HEK293T (cell line): ENCODE measurements at regions not wholly inside any gene's neighbourhood (a gene's known extent, or its start where the extent isn't known, plus 50 kb on each side); places are given as distances from the start of the nearest gene placed in this dataset.
A peak's percentile ranks its signal among the peaks of the same experiment; 100 is the strongest.

Experiments used
- CTCF ChIA-PET: fragments of 350-600 bp; formaldehyde crosslinking; extraction: SDS; loops from one replicate; lab custom pipeline; 2021; ENCODE audit warnings: antibody characterized with exemption, inconsistent platforms; lab: Yijun Ruan, JAX
- POLR2A ChIA-PET: fragments of 350-600 bp; formaldehyde crosslinking; extraction: SDS; loops from one replicate; lab custom pipeline; 2020; ENCODE audit warnings: antibody characterized with exemption, inconsistent platforms; lab: Yijun Ruan, JAX
- DNase-seq: peaks from one replicate; pipeline ENCODE4 v3.0.0; 2012; ENCODE audit warnings: mixed read lengths; ENCODE audit errors: extremely low spot score
- ARNT ChIP-seq: fragments of 450-650 bp; IDR thresholded peaks from 2 replicates; pipeline ENCODE4 v1.6.1; 2017; ENCODE audit warnings: mild to moderate bottlenecking
- BHLHE40 ChIP-seq: fragments of 450-650 bp; IDR thresholded peaks from 2 replicates; pipeline ENCODE4 v1.6.1; 2016; ENCODE audit warnings: mild to moderate bottlenecking, moderate library complexity, borderline replicate concordance
- CTBP1 ChIP-seq: fragments of 450-650 bp; IDR thresholded peaks from 2 replicates; pipeline ENCODE4 v1.6.1; 2016; ENCODE audit warnings: borderline replicate concordance
- ELF4 ChIP-seq: fragments of 450-650 bp; IDR thresholded peaks from 2 replicates; pipeline ENCODE4 v1.6.1; 2017; ENCODE audit warnings: antibody characterized with exemption
- FOXA1 ChIP-seq: fragments of 450-650 bp; IDR thresholded peaks from 2 replicates; pipeline ENCODE4 v1.6.1; 2016; ENCODE audit warnings: mild to moderate bottlenecking
- FOXK2 ChIP-seq: fragments of 450-650 bp; IDR thresholded peaks from 2 replicates; pipeline ENCODE4 v1.6.1; 2016; ENCODE audit warnings: mild to moderate bottlenecking
- FOXM1 ChIP-seq: fragments of 450-650 bp; IDR thresholded peaks from 2 replicates; pipeline ENCODE4 v1.6.1; 2017; ENCODE audit warnings: mild to moderate bottlenecking, borderline replicate concordance
- HDGF ChIP-seq: fragments of 450-650 bp; IDR thresholded peaks from 2 replicates; pipeline ENCODE4 v1.6.1; 2017; ENCODE audit warnings: antibody characterized with exemption, borderline replicate concordance
- L3MBTL2 ChIP-seq: fragments of 450-650 bp; conservative IDR thresholded peaks from 2 replicates; pipeline ENCODE4 v1.6.1; 2016; ENCODE audit warnings: mild to moderate bottlenecking
- LEF1 ChIP-seq: fragments of 450-650 bp; IDR thresholded peaks from 2 replicates; pipeline ENCODE4 v1.6.1; 2017; ENCODE audit warnings: mild to moderate bottlenecking, borderline replicate concordance
- NFRKB ChIP-seq: fragments of 450-650 bp; IDR thresholded peaks from 2 replicates; pipeline ENCODE4 v1.6.1; 2016; ENCODE audit warnings: mild to moderate bottlenecking, moderate library complexity
- SP1 ChIP-seq: fragments of 450-650 bp; IDR thresholded peaks from 2 replicates; pipeline ENCODE4 v1.6.1; 2017
- SUZ12 ChIP-seq: fragments of 450-650 bp; IDR thresholded peaks from 2 replicates; pipeline ENCODE4 v1.6.1; 2016; ENCODE audit warnings: mild to moderate bottlenecking
- TARDBP ChIP-seq: fragments of 450-650 bp; IDR thresholded peaks from 2 replicates; pipeline ENCODE4 v1.6.1; 2016
- ZNF384 ChIP-seq: fragments of 450-650 bp; IDR thresholded peaks from 2 replicates; pipeline ENCODE4 v1.6.1; 2016
- TF ChIP-seq, protein P1 (sequence below): fragments of 450-650 bp; IDR thresholded peaks from 2 replicates; pipeline ENCODE4 v1.6.1; 2016

DNA sequence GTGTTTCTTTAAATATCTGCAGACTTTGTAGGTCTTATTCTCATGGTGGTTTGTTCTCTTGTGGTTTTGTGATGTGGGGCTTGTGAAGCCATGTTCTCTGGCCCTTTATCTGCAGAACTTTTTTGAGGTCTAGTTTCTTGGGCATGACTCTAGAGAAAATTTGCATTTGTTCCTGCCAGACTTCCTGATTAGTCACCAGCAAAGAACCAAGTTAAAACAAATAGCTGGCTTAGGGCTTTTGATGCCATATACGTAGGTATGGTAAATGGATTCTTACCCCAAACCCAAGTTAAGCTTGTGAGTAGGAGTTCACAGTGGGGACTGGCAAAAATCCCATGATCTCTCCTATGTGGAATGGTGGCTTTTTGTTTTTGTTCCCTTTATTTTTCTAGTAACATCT is 68.7 kb upstream of the IRX3 start:
- no peak for TF ChIP-seq LEF1
- TF ChIP-seq CTBP1, result no peak
- no peak for TF ChIP-seq HDGF
- TF ChIP-seq SUZ12, result no peak
- TF ChIP-seq FOXM1, result no peak
- no peak for TF ChIP-seq NFRKB
- no peak for TF ChIP-seq FOXK2
- no peak for TF ChIP-seq ARNT
- TF ChIP-seq FOXA1, result no peak
- TF ChIP-seq BHLHE40, result no peak
- no peak for TF ChIP-seq TARDBP
- TF ChIP-seq ZNF384, result no peak
- TF ChIP-seq, protein P1, sequence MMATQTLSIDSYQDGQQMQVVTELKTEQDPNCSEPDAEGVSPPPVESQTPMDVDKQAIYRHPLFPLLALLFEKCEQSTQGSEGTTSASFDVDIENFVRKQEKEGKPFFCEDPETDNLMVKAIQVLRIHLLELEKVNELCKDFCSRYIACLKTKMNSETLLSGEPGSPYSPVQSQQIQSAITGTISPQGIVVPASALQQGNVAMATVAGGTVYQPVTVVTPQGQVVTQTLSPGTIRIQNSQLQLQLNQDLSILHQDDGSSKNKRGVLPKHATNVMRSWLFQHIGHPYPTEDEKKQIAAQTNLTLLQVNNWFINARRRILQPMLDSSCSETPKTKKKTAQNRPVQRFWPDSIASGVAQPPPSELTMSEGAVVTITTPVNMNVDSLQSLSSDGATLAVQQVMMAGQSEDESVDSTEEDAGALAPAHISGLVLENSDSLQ, result no peak
- TF ChIP-seq SP1, result no peak
- no peak for TF ChIP-seq L3MBTL2
- TF ChIP-seq ELF4, result no peak
- CTCF ChIA-PET, result no interaction called here

DNA sequence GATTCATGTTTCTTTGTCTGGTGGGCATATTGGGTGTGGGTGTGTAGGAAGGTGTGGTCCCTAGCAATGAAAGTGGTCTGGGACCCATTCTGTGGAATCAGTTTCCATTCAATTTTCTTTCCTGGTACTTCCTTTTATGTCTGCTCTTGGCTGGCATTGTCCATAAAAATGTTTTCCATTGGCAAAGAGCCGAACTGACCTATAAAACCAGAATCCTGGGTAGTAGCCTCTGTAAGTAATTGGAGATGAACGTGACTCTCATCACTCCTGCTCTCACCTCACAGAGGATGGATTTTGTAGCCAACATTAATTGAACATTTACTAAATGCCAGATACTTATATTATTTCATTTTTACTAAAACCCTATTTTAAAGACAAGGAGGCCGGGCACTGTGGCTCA is 66.5 kb upstream of the IRX3 start:
- DNase-seq, result no peak
- CTCF ChIA-PET, result no interaction called here
- POLR2A ChIA-PET, result no interaction called here
- TF ChIP-seq FOXK2 (no peak), ZNF384 (no peak), SUZ12 (no peak), ARNT (no peak), CTBP1 (no peak), LEF1 (no peak), TARDBP (no peak)
- TF ChIP-seq, protein P1, result no peak

More for the DNA sequence above, 68.7 kb upstream of the IRX3 start:
- POLR2A ChIA-PET, result no interaction called here
- no peak for DNase-seq

DNA sequence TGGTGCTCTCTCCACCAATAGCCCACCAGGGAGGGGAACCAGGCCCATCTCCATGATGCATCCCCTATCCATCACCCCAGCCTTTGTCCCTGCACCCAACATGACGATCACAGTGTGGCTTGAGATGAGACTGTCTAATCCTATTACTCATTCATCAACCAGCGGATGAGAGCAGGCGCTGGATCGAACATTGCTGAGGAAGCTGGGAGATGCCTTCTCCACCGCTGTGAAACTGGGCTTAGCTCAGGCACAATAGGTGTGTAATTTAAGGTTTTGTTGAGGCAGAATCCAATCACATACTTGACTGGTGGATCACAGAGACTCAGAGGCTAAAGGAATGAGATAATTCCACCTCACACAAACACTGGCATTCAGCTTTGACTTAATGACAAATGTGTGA is 64.6 kb upstream of the IRX3 start:
- ChIA-PET POLR2A (interaction anchor here (1.2 kb wide), 1 partner anchor 9 kb away, joined by 6 read pairs; no protein-coding TSS in a partner anchor), CTCF (no interaction called here)
- no peak for DNase-seq
- no peak for TF ChIP-seq NFRKB
- no peak for TF ChIP-seq ELF4
- no peak for TF ChIP-seq HDGF

DNA sequence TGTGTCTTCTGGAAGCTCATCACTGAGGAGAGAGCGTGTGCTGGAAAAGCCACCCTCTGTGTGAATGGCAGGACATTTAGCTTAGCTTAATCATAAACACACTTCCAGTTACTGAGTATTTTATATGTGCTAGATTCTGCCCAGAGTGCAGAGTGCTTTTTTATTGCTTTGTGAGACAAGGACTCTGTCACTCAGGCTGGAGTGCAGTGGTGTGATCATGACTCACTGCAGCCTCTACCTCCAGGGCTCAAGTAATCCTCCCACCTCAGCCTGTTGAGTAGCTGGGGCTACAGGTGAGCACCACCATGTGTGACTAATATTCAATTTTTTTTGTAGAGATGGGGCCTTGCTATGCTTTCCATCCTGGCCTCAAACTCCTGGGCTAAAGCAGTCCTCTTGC is 61.4 kb upstream of the IRX3 start:
- no peak for DNase-seq
- ChIA-PET CTCF (interaction anchor here (0.7 kb wide), 1 partner anchor 29 kb away, joined by 3 read pairs; no protein-coding TSS in a partner anchor), POLR2A (no interaction called here)
- TF ChIP-seq, protein P1, result peak; percentile 83
- no peak for TF ChIP-seq SP1

DNA sequence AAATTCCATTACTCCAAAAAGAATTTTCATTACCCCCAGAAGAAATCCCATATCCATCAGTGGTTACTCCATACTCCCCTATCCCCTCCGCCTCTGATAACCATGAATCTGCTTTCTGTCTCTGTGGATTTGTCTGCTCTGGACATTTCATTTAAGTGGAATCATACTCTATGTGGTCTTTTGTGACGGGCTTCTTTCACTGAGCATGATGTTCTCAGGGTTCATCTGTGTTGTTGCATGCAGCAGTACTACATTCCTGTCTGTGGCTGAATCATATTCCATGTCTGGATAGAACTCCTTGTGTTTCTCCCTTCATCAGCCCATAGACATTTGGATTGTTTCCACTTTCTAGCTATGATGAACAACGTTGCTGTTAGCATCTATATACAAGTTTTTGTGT is 59.5 kb upstream of the IRX3 start:
- no peak for DNase-seq
- ChIA-PET POLR2A (no interaction called here), CTCF (no interaction called here)
- no peak for TF ChIP-seq TARDBP
- TF ChIP-seq ELF4, result no peak
- no peak for TF ChIP-seq FOXM1
- TF ChIP-seq ZNF384, result no peak
- TF ChIP-seq FOXK2, result no peak
- no peak for TF ChIP-seq ARNT
- no peak for TF ChIP-seq LEF1
- TF ChIP-seq BHLHE40, result no peak
- no peak for TF ChIP-seq SP1
- TF ChIP-seq NFRKB, result no peak
- no peak for TF ChIP-seq HDGF
- no peak for TF ChIP-seq CTBP1
- no peak for TF ChIP-seq L3MBTL2
- TF ChIP-seq, protein P1, result no peak
- TF ChIP-seq FOXA1, result no peak
- no peak for TF ChIP-seq SUZ12

DNA sequence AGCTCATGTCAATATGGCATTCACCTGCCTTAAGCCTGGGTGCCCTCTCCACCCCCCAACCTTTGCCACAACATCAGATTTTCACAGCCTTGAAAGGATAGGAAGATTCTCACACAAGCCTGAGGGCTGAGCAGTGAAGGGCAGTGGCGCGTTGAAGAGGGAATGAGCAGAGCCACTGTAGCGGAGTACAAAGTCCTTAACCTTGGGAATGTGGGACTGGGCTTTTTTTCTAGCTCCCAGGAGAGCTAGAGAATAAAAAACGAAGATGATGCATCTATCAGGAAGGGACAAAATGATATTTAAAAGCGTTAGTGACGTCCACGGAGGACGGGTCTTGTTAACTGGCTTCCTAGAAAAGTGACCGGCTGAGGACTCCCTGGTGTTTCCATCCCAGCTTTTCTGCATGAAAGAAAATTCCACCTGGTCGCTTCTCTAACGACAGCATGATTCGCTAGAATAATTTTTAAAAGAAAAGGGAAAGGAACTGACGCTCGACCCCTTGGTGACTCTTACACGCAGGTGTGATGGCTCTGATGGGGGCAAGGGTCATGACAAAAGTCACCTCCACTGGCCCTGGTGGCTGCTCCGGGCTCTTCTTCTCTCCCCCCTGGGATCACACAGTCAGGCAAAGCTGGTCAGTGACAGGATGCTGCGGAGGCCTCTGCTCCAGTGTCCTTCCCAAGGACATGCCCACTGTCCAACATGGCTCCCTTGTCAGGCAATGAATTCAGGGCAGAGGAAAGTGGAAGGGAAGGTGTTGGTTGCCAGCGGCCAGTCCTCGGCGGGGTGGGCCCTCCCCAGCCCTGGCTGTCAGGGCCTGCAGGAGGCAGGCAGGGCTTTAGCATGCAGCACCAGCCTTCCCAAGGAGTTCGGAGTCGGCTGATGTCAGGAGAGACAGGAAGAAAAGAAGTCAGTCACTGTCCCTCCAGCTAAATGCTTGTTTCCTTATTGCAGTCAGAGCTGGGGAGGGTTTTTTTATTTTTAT is 58.4 kb upstream of the IRX3 start:
- ChIA-PET POLR2A (no interaction called here), CTCF (no interaction called here)
- TF ChIP-seq BHLHE40 (no peak), FOXM1 (no peak), ARNT (no peak), HDGF (no peak)
- no peak for DNase-seq
